ENCODE measurements at regions not wholly inside any gene's neighbourhood (a gene's known extent, or its start where the extent isn't known, plus 50 kb on each side); places are given as distances from the start of the nearest gene placed in this dataset.

DNA sequence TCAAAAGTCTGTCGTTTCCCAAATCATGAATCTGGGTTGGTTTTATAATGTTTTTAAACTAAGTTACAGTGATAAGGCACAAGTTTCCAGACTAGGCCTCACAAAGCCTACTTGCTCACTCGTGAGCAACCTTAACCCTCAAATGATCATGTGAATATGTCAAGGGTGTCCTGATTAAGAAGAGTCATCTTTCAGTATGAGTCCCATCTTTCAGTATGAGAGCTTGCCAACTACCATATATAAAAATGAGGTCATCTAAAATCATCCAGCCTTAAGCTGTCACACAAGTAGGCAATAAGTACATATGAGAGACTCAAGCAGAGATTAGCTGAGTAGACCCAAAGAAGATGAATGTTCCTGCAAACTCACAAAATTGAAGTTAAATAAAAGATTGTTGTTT, 668.4 kb upstream of the FAM174A start:
- no peak for FAIRE-seq

DNA sequence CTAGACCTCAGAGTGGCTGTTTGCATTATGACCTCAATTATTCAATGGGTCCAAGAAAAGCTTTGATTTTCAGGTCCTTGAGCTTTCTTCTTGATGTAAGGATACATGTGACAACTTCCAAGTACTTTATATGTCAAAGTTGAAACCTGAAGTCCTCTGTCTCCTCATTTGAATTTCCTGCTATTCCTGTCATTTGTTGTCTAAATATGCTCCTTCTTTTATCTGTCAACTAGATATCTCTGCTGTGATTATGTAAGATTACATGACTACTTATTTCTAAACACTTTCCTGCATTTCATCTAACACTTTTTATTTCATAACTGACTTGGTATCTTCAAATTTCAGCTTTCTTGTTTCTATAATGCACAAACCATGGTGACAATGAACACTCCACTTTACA, 670.0 kb upstream of the FAM174A start:
- DNase-seq (ENCODE audit: insufficient read length, low spot score) (no peak), FAIRE-seq (no peak)
- no peak for TF ChIP-seq POLR2A (IDR thresholded peaks at IDR 0.05; ENCODE audit: low read depth, low read length)

More for the DNA sequence above, 668.4 kb upstream of the FAM174A start:
- TF ChIP-seq POLR2A (IDR thresholded peaks at IDR 0.05; ENCODE audit: low read depth, low read length) = no peak
- DNase-seq (ENCODE audit: insufficient read length, low spot score) = no peak

DNA sequence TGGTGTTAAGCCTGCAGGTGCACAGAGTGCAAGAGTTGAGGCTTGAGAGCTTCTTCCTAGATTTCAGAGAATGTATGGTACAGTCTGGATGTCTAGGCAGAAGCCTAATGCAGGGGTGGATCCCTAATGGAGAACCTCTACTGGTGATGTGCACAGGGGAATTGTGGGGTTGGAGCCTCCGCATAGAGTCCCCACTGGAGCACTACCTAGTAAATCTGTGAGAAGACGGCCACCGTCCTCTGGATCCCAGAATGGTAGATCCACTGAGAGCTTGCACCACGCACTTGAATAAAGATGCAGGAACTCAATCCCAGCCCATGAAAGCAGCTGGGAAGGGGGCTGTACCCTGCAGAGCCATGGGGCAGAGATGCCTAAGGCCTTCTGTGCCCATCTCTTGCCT, 699.4 kb upstream of the FAM174A start:
- TF ChIP-seq POLR2A (IDR thresholded peaks at IDR 0.05; ENCODE audit: low read depth, low read length) = no peak
- DNase-seq (ENCODE audit: insufficient read length, low spot score) = no peak
- FAIRE-seq = no peak

DNA sequence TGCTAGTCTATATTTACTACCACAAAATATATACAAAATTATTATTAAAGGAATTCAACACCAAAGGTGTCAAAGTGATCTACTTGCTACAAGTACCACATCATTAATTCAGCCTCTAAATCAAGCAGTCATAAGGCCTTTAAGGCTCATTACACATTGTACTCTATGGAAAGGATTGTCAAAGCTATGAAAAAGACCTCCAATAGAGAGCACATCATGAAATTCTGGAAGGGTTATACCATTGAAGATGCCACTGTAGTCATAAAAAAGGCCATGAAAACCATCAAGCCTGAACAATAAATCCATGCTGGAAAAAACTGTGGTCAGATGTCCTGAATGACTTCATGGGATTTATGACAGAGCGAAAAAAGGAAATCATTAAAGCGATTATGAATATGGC, 708.0 kb upstream of the FAM174A start:
- TF ChIP-seq POLR2A (IDR thresholded peaks at IDR 0.05; ENCODE audit: low read depth, low read length) = no peak
- no peak for DNase-seq (ENCODE audit: insufficient read length, low spot score)
- FAIRE-seq = no peak

DNA sequence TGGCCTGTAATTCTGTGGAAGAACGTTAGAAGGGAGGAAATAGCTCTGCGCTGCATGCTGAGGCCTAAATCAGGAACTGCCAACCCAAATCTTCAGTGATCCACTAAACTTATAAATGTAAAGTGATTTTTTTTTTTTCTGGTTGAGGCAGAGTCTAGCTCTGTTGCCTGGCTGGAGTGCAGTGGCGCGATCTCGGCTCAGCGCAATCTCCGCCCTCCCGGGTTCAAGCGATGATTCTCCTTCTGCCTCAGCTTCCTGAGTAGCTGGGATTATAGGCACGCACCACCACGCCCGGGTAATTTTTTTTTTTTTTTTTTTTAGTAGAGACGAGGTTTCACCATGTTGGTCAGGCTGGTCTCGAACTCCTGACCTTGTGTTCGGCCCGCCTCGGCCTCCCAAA, 717.4 kb upstream of the FAM174A start:
- FAIRE-seq (no peak), DNase-seq (ENCODE audit: insufficient read length, low spot score) (no peak)
- TF ChIP-seq POLR2A (IDR thresholded peaks at IDR 0.05; ENCODE audit: low read depth, low read length) = no peak

DNA sequence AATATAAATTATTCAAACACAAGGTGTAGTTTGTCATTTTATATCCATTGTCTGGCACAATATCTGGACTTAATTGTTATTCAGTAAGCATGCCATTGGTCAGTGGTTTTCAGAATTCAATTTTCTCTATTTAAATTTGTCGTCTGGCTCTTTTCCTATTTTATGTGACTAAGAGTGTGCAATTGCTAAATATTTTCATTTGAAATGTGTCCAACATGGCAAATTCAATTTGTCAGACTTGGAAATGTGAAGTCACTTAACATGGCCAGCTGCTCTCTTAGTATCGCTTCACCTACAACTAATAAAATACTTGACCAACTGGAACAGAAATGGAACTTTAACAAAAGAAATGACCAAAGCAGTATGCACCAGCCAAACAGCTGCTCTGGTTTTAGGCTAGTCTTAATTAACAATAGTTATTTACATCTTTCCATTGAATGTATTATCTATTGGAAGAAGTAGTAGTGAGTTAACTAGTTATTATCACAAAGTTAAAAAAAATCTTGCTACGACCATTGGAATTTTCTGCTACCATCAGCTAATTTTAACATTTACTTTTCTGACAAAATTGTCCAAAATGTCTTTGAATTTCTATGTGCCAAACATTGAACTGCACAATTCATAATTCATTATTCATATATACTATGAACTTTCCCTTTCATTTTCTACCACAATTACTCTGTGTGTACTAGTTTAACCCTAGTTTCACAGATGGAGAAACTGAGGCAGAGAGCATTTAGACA, 720.7 kb upstream of the FAM174A start:
- DNase-seq (ENCODE audit: insufficient read length, low spot score) (no peak), FAIRE-seq (no peak)
- TF ChIP-seq POLR2A (IDR thresholded peaks at IDR 0.05; ENCODE audit: low read depth, low read length) = no peak

DNA sequence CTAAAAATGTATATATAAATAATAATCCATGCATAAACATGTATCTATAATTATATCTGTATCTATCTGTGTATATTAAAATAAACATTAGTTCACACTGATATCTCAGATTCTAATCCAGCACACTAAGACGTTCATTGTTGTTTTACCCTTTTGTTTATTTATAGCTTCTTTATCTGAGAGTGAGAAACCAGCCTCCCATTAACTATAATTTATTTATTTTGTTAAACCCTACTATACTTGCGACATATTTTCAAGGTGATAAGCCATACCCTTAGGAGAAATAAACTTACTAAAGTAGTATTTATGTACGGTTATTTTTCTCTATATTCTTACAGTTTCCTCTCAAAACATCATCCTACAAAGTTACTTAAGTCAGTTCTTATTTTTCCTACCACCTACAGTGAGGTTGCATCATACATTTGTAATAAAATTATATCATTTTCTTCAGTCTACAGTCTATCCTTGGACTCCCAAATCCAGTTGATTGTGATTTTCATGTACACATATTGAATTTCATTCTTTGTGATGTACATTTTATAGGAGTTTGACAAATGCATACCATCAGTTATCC, 726.4 kb upstream of the FAM174A start:
- no peak for TF ChIP-seq POLR2A (IDR thresholded peaks at IDR 0.05; ENCODE audit: low read depth, low read length)
- no peak for FAIRE-seq
- DNase-seq (ENCODE audit: insufficient read length, low spot score) = no peak

DNA sequence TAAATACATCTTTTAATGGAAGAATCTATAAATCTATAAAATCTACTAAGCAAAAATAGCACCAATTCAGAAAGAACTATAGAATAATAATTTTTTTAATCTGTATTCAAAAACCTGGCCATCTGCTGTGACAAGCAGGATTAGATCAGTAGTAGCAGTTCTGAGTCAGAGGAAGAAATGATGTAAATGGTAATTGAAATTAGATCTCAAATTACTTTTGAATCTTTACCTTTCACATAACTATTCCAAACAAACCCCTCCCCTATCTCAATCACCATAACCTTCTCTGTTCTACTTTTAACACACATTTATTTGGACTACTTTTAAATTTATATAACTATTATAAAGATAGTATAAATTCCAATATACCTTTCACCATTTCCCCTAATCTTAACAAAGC, 727.8 kb upstream of the FAM174A start:
- no peak for DNase-seq (ENCODE audit: insufficient read length, low spot score)
- no peak for TF ChIP-seq POLR2A (IDR thresholded peaks at IDR 0.05; ENCODE audit: low read depth, low read length)
- FAIRE-seq = no peak

DNA sequence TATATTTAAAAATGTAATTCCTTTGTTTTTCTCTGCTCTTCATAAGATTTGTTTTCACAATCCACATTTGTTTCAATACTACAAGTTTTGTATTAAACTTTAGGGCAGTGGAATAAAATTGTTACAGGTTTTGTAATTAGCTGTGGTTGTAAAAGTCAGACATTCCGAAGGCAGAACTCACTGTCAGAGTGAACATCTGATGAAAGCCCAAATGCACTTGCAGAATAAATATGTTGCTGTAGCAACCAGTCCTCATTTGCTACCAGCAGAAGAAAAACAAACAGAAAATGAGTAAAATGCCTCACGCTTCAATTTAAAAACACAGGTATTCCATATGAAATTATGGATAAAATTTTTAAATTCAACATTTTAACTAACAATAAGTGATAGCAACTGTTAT, 740.1 kb upstream of the FAM174A start:
- DNase-seq (ENCODE audit: insufficient read length, low spot score) = no peak
- TF ChIP-seq POLR2A (IDR thresholded peaks at IDR 0.05; ENCODE audit: low read depth, low read length) = no peak
- no peak for FAIRE-seq

DNA sequence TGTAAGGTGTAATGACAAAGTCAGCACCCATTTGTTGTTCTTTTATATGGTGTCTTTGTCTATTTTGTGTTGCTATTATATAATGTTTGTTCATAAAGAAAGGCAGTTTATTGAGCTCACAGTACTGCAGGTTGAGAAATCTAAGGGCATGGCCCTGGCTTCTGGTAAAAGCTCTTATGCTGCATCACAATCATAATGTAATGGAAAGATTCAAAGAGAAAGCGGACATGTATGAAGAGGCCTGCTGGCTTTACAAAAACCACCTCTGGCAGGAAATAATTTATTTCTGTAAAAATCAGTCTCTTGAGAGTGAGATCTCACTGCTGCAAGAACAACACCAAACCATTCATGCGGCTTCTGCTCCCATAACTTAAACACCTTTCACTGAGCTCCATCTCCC, 746.7 kb upstream of the FAM174A start:
- no peak for DNase-seq (ENCODE audit: insufficient read length, low spot score)
- no peak for TF ChIP-seq POLR2A (IDR thresholded peaks at IDR 0.05; ENCODE audit: low read depth, low read length)
- no peak for FAIRE-seq

DNA sequence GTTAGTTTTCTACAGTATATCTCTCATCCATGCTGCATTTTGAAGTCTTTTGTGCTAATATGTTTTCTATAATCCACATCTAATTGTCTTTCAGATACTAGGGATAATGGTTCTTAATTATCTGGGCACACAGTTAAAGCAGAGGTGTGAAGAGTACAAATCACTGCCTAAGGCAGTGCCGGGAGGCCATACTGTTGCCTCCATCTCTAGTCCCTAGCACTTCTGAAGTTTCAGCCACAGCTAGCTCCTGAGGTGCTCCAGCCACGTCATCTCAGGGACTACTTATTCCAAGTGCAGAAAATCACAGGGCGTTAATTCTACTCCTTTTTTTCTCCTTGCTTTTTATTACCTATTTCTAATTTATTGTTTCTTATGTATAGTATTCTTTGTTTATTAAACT, 760.0 kb upstream of the FAM174A start:
- no peak for FAIRE-seq
- no peak for TF ChIP-seq POLR2A (IDR thresholded peaks at IDR 0.05; ENCODE audit: low read depth, low read length)

DNA sequence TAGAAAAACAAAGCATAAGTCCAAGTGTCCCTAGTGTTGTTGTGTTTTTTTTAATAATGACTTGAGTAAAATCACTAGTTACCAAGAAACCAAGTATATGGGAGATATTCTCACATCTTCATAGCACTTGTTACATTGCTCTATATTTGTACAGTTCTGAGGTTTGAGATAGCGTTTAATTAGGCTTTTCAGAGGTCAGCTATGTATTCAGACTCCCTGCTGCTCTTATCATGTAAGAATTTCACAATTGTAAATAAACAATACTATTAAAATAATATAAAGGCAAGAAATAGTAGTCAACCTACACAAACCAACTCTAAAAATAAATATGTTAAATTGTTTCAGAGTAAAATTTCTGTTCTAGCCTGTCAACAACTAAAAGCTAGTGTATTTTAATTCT, 761.9 kb upstream of the FAM174A start:
- DNase-seq (ENCODE audit: insufficient read length, low spot score) (no peak), FAIRE-seq (no peak)
- no peak for TF ChIP-seq POLR2A (IDR thresholded peaks at IDR 0.05; ENCODE audit: low read depth, low read length)

More for the DNA sequence above, 760.0 kb upstream of the FAM174A start:
- DNase-seq (ENCODE audit: insufficient read length, low spot score) = no peak

DNA sequence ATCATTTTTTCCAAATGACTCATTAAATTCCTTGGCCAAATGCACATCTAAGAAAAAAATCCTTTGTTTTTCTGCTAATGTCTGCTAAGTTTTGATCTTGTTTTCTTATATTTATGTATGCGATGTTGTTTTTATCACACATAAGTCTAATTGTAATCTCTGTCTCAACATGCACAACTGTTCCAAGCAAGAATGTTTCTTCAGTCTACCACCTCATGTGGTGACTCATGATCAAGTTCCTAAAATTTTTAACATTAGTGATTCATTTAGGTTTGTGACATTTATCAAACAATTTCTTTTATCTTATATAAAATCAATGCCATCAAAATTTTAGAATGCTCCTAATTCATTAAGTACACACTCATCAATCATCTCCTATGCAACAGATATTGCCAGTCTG, 763.9 kb upstream of the FAM174A start:
- DNase-seq (ENCODE audit: insufficient read length, low spot score) (no peak), FAIRE-seq (no peak)
- TF ChIP-seq POLR2A (IDR thresholded peaks at IDR 0.05; ENCODE audit: low read depth, low read length) = no peak

DNA sequence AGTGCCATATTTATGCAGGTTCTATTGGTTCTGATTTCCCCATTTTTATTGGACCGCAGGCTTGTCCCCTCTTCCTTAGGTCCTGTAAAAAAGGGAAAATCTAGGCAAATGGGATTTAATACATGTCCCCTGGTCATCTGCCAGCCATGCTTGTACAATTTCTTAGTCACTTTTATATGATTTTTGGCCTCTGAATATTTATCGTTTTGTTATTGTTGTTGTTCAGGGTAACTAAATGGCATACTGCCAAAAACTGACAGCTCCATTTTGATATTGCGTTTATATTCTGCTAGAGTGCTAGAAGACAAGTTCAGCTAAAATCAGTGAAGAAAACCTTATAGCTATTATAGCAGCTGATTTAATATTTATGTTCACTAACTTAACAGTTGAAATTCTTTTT, 770.2 kb upstream of the FAM174A start:
- no peak for FAIRE-seq
- DNase-seq (ENCODE audit: insufficient read length, low spot score) = no peak
- no peak for TF ChIP-seq POLR2A (IDR thresholded peaks at IDR 0.05; ENCODE audit: low read depth, low read length)

DNA sequence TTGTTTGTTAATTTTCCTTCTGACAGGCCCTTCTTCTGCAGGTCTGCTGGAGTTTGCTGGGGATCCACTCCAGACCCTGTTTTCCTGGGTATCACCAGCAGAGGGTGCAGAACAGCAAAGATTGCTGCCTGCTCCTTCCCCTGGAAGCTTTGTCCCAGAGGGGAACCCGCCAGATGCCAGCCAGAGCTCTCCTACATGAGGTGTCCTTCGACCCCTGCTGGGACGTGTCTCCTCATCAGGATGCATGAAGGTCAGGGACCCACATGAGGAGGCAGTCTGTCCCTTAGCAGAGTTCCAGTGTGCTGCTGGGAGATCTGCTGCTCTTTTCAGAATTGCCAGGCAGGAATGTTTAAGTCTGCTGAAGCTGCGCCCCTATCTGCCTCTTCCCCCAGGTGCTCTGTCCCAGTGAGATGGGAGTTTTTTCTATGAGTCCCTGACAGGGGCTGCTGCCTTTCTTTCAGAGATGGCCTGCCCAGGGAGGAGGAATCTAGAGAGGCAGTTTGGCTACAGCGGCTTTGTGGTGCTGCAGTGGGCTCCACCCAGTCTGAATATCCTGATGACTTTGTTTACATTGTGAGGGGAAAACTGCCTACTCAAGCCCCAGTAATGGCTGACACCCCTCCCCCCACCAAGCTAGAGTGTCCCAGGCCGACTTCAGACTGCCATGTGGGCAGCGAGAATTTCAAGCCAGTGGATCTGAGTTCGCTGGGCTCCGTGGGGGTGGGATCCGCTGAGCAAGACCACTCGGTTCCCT, 772.0 kb upstream of the FAM174A start:
- DNase-seq (ENCODE audit: insufficient read length, low spot score) (no peak), FAIRE-seq (no peak)
- TF ChIP-seq POLR2A (IDR thresholded peaks at IDR 0.05; ENCODE audit: low read depth, low read length) = no peak

All from H54 (cell line).